GM18909 (cell line): ENCODE measurements at regions not wholly inside any gene's neighbourhood (a gene's known extent, or its start where the extent isn't known, plus 50 kb on each side); places are given as distances from the start of the nearest gene placed in this dataset.

Source experiments
- ATAC-seq: cut with Tn5 transposase; IDR thresholded peaks from one replicate; pipeline ENCODE4 v1.9.1; 2021; ENCODE audit warnings: mild to moderate bottlenecking; ENCODE audit not compliant: unreplicated experiment, poor library complexity

DNA sequence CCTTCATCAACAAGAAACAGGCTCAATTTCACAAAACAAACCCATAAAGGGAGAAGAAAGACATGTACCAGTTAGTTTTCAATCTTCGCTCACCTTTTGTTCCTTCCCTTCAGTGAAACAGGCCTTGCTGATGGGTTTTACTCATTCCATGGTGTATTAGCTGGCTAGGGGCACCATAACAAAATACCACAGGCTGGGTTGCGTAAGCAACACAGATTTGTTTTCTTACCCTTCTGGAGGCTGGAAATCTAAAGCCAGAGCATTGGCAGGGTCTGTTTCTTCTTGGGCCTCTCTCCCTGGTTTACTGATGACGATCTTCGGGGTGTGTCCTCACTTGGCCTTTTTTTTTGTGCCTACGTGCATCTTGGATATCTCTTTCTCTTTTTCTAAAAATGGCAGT lies 383.4 kb upstream of the RBFOX1 start:
- ATAC-seq, result no peak

DNA sequence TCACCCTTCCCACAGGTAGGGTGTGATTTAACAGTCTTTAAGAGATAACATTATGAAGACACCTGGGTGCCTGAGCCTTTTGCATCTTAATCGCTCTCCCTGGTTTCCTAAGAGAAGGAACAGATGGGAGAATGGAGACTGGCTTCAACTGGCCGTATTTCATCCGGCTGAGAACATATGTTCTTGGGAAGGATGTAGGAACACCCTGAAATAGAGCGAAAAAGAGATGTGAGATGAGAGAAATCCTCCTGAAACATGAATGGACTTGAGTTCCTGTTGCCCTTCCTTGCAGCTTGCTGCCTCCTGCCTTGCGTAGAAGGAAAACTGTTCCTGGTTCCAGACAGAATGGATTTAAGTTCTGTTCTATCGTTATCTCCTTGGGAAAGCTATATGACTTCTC lies 385.4 kb upstream of the RBFOX1 start:
- no peak for ATAC-seq

DNA sequence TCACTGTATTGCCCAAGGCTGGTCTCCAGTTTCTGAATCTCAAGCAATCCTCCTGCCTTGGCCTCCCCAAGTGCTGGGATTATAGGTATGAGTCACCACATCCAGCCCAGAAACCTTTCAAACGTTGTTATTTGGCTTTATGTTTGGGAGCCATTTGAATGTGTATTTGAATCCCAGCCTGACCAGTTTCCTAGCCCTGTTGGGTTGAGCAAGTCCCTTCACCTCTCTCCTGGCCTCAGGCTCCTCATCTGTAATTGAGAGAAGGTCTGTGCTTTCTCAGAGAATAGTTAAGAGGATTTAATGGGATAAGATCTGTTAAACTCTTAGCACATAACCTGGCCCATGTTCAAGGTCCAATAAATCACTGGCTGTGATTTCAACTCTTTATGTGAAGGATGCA lies 385.8 kb upstream of the RBFOX1 start:
- ATAC-seq, result no peak

DNA sequence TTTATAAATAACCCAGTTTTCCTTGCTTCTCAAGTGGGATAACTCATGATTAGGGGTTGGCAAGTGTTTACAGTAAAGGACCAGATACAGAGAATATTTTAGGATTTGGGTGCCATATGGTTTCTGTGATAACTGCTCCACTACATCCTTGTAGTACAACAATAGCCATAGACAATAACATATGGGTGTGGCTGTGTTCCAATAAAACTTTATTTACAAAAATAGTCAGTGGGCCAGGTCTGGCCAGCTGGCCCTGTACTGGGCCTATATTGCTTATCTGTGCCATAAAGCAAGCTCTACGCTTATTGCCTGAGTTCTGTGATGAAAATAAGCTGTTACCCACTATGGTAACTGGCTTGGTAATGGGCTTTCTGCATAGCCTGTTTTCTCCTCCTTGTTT lies 386.5 kb upstream of the RBFOX1 start:
- no peak for ATAC-seq

DNA sequence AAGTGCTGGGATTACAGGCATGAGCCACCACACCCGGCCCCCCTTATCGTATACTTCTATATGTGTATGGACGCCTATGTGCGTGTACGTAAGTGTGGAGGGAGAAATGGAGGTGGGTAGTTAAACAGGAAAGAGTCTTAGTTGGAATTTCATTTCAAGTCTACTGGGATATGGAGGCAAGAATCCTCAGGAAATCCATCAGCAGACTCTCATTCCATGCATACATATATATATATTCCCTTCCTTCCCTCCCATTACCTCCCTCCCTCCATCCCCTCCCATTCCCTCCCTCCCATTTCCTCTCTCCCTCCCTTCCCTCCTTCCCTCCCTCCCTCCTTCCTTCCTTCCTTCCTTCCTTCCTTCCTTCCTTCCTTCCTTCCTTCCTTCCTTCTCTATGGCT lies 391.7 kb upstream of the RBFOX1 start:
- no peak for ATAC-seq

DNA sequence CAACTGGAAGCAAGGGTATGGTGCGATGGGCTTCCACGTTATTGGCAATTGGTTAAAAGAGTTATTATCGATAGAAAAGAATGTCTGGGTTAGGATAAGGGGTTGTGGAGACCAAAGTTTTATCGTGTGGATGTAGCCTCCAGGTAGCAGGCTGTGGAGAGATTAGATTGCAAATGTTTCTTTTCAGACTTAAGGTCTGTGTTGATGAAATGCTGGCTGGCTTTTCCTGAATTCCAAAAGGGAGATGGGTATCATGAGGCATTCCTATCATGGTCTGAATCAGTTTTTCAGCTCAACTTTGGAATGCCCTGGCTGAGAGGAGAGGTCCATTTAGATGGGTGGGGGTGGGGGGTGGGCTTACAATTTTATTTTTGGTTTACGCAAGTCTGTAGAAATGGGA lies 395.0 kb upstream of the RBFOX1 start:
- ATAC-seq, result no peak

DNA sequence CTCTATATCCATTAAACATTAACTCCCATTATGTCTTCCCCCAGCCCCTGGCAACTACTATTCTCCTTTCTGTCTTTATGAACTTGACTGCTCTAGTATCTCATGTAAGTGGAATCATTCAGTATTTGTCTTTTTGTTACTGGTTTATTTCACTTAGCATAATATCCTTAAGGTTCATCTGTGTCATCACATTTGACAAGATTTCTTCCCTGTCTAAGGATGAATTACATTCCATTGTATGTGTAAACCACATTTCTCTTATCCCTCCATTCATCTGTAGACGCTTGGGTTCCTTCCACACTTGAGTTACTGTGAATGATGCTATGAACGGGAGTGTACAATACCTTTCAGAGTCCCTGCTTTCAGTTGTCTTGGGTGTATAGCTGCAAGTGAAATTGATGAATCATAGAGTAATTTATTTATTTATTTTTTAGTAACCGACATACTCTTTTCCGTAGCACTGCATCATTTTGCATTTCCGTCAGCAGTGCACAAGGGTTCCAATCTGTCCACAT lies 399.7 kb upstream of the RBFOX1 start:
- no peak for ATAC-seq

DNA sequence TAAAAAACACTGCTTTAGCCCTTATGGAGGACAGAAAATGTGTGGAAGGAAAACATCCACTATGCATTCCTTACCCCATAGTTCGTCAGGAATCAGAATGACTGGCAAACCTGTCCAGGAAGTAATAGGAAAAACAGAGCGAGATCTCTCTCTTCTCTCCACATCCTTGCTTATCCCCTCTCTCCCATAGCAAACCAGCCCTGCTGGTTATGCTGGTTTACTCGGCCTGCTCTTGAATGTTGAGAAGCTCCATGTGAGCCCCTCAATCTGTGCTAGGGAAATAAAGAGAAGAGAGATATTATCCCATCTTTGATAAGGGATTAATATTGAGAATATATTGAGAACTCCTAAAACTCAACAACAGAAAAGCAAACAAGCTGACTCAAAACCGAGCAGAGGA lies 402.8 kb upstream of the RBFOX1 start:
- ATAC-seq, result no peak

DNA sequence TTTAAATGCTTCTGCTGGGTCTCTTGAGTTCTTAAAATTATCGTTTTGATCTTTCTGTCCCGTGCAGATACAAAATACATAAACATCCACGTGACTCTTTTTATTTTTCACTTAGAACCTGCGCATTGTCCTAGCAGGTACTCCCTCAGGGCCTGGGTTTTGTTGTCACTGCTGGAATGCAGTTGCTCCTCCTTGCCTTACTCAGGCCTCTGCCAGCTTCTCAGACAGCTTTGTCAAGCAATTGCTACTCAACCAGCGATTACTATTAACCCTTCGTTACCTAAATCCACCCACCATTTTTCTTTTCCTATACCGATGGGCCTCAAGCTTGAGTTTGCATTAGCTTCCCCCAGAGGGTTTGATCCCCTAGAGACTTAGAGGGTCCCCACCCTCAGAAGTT lies 405.9 kb upstream of the RBFOX1 start:
- no peak for ATAC-seq

DNA sequence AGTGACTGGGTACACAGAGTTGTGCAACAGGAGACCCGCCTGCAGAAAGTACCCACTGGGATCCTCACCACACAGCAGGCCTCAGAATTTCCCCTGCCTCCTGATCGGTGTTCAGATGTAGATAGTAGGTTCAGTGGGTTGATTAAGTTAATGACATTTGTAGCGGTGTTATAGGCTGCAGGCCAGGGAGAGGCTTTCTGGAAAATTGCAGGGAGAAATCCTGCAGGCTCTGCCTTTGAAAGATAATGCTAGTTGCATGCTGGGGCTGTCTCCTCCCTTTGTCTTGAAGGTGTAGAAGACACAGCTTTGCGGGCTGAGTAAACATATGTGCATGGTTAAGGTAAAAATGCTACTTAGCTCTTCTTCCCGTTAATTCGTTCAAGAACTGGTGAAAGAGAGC lies 406.3 kb upstream of the RBFOX1 start:
- no peak for ATAC-seq

DNA sequence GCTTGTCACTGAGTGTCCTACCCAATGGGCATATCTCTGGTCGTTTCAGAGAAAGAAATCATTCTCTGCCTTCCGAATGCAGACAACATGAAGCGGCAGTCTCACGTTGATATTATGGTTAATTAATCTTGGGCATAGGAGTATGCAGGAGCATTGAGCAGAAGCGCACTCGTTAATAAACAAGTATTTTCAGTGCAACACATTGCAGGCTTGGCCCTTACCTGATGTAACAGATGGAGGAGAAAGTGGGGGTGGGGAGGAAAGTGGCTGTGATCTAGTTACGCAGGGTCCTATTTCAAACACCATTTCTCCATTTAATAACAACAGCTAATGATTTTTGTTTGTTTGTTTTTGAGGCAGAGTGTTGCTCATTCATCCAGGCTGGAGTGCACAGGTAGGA lies 414.0 kb upstream of the RBFOX1 start:
- ATAC-seq, result no peak

DNA sequence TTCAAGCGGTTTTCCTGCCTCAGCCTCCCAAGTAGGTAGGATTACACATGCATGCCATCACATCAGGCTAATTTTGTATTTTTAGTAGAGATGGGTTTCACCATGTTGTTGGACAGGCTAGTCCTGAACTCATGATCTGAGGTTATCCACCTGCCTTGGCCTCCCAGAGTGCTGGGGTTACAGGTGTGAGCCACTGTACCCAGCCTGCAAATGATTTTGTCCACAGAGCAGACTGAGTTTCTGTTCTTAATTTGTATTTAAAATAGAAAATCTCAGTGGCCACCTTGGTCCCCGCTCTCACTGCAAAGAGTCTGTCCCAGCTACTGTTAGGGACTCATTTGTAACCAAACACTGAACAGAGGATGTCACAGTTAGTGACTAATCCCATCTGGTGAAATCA lies 415.7 kb upstream of the RBFOX1 start:
- ATAC-seq, result no peak

DNA sequence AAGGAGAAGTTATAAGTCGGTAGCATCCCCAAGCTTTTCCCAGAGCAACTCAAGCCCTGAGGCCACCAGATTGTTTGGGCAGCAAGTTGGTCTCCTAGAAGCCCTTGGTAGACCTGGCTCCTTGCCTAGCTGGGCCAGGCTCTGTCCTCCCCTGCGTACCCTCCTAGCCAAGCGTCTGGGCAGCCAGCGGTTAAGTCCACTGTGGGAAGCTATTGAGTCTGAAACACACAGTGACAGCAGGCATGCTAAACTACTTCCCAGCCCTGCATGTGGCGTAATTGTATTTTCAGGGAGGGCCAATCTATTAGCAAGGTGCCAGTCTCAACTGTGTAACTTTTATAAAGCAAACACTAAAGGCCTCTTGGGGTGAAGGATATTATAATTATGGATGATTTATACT lies 419.1 kb upstream of the RBFOX1 start:
- ATAC-seq, result no peak

DNA sequence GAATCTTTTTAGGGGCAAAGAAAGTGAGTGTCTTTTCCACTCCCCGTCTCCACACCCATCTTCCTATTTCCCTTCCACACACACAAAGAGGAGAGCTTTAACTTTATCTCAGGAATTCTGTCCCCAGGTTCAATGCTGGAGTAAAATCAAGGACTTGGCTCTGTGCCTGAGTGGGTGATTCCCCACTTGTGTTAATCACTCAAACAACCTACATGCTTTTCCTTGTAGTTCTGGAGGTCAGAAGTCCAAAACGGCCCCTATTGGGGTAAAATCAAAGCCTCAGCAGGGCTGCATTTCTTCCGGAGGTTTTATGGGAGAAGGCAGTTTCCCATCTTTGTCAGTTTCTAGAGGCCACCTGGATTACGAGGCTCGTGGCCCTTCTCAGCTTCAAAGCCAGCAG lies 422.3 kb upstream of the RBFOX1 start:
- ATAC-seq, result no peak

DNA sequence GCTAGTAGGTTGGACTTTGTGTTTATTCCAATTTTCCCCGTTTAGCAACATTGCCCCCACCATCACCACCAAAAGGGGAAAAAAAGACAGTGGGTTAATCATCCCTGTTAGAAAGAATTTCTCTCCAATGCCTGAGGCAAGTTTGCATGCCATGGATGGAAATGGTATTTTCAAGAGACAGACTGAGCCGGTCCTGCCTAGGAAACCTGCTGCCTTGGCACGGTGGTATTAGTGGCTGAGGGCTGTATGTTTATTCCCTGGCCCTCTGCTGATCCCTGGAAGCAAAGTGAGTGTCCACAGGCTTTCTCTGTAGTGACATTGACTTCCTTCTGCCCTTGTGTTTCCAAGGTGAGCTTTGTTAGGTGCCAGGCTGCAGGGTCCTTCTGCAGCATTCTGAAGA lies 427.0 kb upstream of the RBFOX1 start:
- ATAC-seq, result no peak

DNA sequence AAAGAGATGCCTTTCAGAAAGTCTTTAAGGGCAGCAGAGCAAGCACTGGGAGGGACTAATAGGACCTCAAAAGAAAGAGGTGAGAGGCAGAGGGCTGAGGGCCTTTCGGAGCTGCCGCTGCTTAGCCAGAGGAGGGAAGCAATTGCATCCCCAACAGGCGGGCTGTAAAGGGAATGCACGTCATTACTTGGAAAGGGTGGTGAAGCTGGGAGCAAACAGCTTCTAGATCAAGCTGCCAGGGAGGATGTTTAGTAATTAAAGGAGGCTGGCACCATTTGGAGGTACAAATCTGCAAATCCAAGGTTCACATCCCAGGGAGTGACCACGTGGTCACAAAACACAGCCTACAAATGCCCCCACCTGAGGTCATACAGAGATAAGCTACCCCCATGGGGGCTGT lies 429.0 kb upstream of the RBFOX1 start:
- ATAC-seq, result no peak

DNA sequence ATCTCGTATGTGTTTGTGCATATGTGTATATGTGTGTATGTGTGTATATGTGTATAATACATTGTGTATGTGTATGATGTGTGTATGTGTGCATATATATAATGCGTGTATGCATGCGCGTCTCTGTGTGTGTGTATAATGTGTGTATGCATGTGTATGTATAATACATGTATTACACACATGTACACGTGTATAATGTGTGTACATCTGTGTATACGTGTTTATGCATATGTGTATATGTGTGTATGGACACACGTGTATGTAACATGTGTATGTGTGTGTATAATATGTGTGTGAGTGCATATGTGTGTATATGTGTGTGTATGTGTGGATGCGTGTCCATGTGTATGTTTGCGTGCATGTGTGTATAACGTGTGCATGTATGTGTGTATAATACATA lies 433.7 kb upstream of the RBFOX1 start:
- no peak for ATAC-seq

DNA sequence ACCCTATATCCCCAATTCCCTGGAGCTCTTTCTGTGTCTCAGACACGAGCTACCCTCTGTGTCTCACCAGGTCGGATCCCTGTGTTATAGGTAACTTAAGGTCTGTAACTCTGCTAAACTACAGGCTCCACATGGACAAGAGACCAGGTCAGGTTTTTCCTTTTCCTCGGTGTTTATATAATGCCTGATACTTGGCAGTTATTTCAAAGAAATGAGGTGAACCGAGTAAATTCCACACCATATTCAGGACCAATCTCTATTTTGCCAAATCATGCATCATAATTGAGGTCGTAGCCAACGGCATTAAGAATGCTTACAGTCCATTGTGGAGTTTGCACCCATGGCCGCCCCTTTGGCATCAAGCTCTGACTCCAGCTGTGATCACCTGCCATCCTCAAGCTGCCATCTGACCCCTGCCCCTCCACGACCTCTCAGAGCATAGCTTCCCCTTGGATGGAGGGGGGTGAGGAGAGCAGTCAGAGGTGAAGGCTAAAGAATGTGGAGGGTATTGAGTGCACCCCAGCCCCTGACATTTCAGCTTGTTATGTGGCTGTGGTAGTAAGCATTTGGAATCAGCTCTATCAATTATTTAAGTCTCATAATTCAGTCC lies 434.7 kb upstream of the RBFOX1 start:
- ATAC-seq, result no peak

DNA sequence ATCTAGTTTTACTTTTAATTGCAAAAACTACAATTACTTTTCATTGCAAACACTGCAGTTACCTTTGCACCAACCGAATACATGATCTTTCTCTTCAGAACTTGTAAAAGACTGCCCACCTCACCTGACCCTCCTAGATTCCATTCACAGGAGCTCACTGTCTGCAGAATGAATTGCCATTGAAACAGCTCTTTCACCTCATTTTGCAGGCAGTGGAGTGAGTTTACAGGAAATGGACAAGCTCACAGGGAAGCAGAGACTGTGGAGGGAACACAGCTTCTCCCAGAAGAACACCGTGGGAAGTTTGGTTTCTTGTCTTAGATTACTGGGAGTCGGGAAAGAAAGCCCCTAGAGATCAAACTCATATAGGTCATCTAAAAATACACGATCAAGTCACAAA lies 439.7 kb upstream of the RBFOX1 start:
- ATAC-seq, result no peak

DNA sequence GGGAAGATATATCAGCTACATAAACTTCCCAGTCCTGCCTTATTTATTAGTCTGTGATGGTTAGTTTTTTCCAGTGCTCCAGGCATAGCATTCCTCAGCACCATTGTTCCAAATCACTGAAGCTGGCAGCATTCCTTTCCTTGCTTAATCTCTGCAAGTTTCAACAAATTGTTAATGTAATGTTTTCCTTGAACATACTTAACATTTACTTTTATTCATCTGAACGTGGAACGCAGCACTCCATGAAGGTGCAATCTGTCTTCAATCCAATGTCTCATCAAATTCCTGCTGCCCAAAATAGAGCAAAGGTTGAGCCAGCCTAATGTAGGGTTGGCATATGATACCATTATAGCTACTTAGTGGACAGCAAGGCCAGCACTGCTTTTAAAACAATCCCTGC lies 441.1 kb upstream of the RBFOX1 start:
- no peak for ATAC-seq

DNA sequence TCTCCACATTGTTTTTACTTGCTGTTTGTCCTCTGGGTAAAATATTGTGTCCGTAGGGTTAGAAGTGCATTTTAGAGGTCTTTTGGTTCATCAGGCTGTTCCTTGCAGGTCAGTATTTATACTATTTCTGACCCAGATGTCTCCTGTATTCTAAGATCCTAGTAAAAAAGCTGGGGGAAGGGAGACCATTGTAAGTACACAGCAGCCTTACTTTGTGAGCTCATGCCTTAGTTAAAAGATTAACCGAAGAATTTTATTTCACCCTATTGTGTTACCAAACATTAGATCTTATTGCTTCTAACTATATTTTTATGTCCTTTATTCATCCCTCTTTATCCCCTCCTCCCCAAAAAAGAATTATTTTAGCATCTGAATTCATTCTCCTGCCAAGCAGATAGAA lies 444.1 kb upstream of the RBFOX1 start:
- ATAC-seq, result no peak

DNA sequence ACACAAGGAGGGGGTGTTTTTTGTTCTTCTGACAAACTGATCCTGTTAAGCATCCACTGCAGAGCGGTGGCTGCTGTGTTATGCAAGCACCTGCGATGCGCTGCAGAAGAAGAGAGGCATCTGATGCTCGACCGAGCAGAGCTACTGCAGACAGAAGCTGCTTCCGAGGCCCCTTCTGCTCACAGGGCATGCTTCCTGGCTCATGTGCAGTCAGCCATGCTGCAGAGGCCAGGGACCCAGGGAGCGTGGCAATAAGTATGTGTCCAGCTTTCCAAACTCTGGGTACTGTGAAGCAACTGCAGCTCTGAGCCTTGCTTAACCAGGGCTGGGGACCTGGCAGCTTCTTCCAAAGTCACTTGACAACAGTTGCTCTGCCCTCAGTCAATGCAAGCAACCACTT lies 448.6 kb upstream of the RBFOX1 start:
- no peak for ATAC-seq

DNA sequence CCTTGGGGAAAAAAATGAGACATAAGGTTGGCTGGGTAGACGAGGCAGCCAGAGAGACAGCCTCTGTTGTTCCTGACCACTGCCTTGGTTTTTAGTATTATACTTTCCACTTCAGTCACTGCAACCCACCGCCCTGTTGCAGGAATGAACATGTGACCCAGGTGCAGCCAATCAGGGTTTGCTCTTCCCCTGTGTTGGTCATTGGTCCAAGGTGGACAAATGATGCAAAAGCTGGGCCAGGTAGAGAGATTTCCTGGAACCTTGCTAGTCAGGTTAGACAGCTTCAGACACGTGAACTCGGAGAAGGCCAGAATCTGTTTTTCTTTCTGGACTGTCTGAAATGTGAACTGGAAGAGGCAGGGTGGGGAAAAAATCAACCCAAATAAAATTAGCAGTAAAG lies 452.4 kb upstream of the RBFOX1 start:
- ATAC-seq, result no peak
